Fibroblast of lung (primary cell): ENCODE measurements at regions not wholly inside any gene's neighbourhood (a gene's known extent, or its start where the extent isn't known, plus 50 kb on each side); places are given as distances from the start of the nearest gene placed in this dataset.

Experiments
- DNase-seq, 2 donors: peaks; one replicate each; pipeline versions ENCODE4 v3.0.0 to v3.0.0-alpha.2; 2010; ENCODE audit warnings: low read depth in 2 of 2
- H2AFZ ChIP-seq: 2 replicates; pipeline ENCODE4 v1.5.1; 2012; ENCODE audit warnings: low read length, control low read depth, inconsistent platforms
- H3K27ac ChIP-seq: 2 replicates; pipeline ENCODE4 v1.5.1; 2011; ENCODE audit warnings: low read length, control low read depth; ENCODE audit not compliant: insufficient read depth
- H3K27me3 ChIP-seq: 2 replicates; pipeline ENCODE4 v1.5.1; 2011; ENCODE audit warnings: mild to moderate bottlenecking, low read length; ENCODE audit not compliant: control insufficient read depth, insufficient read depth
- H3K36me3 ChIP-seq: 2 replicates; pipeline ENCODE4 v1.5.1; 2011; ENCODE audit warnings: low read length; ENCODE audit not compliant: control insufficient read depth, insufficient read depth
- H3K4me1 ChIP-seq: 2 replicates; pipeline ENCODE4 v1.5.1; 2011; ENCODE audit warnings: low read length; ENCODE audit not compliant: control insufficient read depth, insufficient read depth; ENCODE audit errors: extremely low read depth
- H3K4me2 ChIP-seq: 2 replicates; pipeline ENCODE4 v1.5.1; 2011; ENCODE audit warnings: low read length, control low read depth; ENCODE audit not compliant: insufficient read depth; ENCODE audit errors: extremely low read depth
- H3K4me3 ChIP-seq, 4 experiments: fragments of 200-600 bp in 1 of 4; sonication (generic) in 1 of 4; replicated peaks in 1 of 4; 2 replicates each; pipeline ENCODE4 v1.5.1; 2011 to 2016; ENCODE audit warnings: low read length in 4 of 4, low read depth in 3 of 4, mild to moderate bottlenecking in 3 of 4, control low read depth in 2 of 4, inconsistent platforms in 1 of 4, mixed read lengths in 1 of 4; ENCODE audit not compliant: insufficient read depth in 1 of 4; ENCODE audit errors: control extremely low read depth in 1 of 4
- H3K79me2 ChIP-seq: 2 replicates; pipeline ENCODE4 v1.5.1; 2012; ENCODE audit warnings: mild to moderate bottlenecking, low read length, inconsistent platforms; ENCODE audit not compliant: control insufficient read depth, insufficient read depth
- H3K9ac ChIP-seq: 2 replicates; pipeline ENCODE4 v1.5.1; 2011; ENCODE audit warnings: mild to moderate bottlenecking, low read length, control low read depth; ENCODE audit not compliant: insufficient read depth
- H3K9me3 ChIP-seq: 2 replicates; pipeline ENCODE4 v1.5.1; 2012; ENCODE audit warnings: low read depth, low read length; ENCODE audit not compliant: control insufficient read depth, insufficient read depth
- H4K20me1 ChIP-seq: 2 replicates; pipeline ENCODE4 v1.5.1; 2011; ENCODE audit warnings: low read length; ENCODE audit not compliant: control insufficient read depth, insufficient read depth; ENCODE audit errors: extremely low read depth
- EZH2 ChIP-seq: IDR thresholded peaks from 2 replicates; pipeline ENCODE4 v1.5.1; 2012; ENCODE audit warnings: low read length, control low read depth, mild to moderate bottlenecking; ENCODE audit errors: missing control alignments
- TF ChIP-seq, protein P1 (sequence below), 2 donors: IDR thresholded peaks in 1 of 2; conservative IDR thresholded peaks in 1 of 2; 1 replicate in 1 of 2; 2 replicates in 1 of 2; pipeline ENCODE4 v1.5.1; 2011 to 2012; ENCODE audit warnings: low read length in 2 of 2, control low read depth in 1 of 2, inconsistent platforms in 1 of 2, low read depth in 1 of 2, mild to moderate bottlenecking in 1 of 2

GRCh38 chr10:128429321-128429720, 303.1 kb upstream of the MKI67 start:
- H3K27ac ChIP-seq = no peak overlapping the region
- H4K20me1 ChIP-seq = no peaks in the 10 kb centered on the region
- H3K79me2 ChIP-seq = no peaks in the 10 kb centered on the region
- H3K36me3 ChIP-seq = no peaks in the 10 kb centered on the region
- H3K4me2 ChIP-seq = no peak overlapping the region
- no peaks in the 10 kb centered on the region for H3K4me1 ChIP-seq
- H3K9ac ChIP-seq = no peak overlapping the region
- TF ChIP-seq, protein P1, sequence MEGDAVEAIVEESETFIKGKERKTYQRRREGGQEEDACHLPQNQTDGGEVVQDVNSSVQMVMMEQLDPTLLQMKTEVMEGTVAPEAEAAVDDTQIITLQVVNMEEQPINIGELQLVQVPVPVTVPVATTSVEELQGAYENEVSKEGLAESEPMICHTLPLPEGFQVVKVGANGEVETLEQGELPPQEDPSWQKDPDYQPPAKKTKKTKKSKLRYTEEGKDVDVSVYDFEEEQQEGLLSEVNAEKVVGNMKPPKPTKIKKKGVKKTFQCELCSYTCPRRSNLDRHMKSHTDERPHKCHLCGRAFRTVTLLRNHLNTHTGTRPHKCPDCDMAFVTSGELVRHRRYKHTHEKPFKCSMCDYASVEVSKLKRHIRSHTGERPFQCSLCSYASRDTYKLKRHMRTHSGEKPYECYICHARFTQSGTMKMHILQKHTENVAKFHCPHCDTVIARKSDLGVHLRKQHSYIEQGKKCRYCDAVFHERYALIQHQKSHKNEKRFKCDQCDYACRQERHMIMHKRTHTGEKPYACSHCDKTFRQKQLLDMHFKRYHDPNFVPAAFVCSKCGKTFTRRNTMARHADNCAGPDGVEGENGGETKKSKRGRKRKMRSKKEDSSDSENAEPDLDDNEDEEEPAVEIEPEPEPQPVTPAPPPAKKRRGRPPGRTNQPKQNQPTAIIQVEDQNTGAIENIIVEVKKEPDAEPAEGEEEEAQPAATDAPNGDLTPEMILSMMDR (conservative IDR thresholded peaks at IDR 0.05 in 1 of 2, IDR thresholded peaks at IDR 0.05 in 1 of 2; ENCODE audit: low read depth in 1 of 2, low read length in 2 of 2) = no peak
- TF ChIP-seq EZH2 = no peak
- no peak overlapping the region for H3K4me3 ChIP-seq
- no peak overlapping the region for H2AFZ ChIP-seq
- no peaks in the 10 kb centered on the region for H3K9me3 ChIP-seq
- no peaks in the 10 kb centered on the region for H3K27me3 ChIP-seq
- DNase-seq = no peak

- H3K27me3 ChIP-seq = no peaks in the 10 kb centered on the region
- TF ChIP-seq EZH2 = no peak
- TF ChIP-seq, protein P1 (conservative IDR thresholded peaks at IDR 0.05 in 1 of 2, IDR thresholded peaks at IDR 0.05 in 1 of 2; ENCODE audit: low read depth in 1 of 2, low read length in 2 of 2) = no peak
- no peak overlapping the region for H2AFZ ChIP-seq
- no peak overlapping the region for H3K4me2 ChIP-seq
- H3K9me3 ChIP-seq = no peaks in the 10 kb centered on the region
- H3K4me1 ChIP-seq = no peaks in the 10 kb centered on the region
- no peaks in the 10 kb centered on the region for H3K79me2 ChIP-seq
- no peaks in the 10 kb centered on the region for H3K36me3 ChIP-seq
- DNase-seq = no peak
- no peaks in the 10 kb centered on the region for H4K20me1 ChIP-seq
- H3K27ac ChIP-seq = no peak overlapping the region
- H3K4me3 ChIP-seq = no peak overlapping the region
- H3K9ac ChIP-seq = no peak overlapping the region
These were observed 303.8 kb upstream of the MKI67 start for GRCh38 chr10:128429835-128430513.

- no peak for DNase-seq
- TF ChIP-seq, protein P1 (conservative IDR thresholded peaks at IDR 0.05 in 1 of 2, IDR thresholded peaks at IDR 0.05 in 1 of 2; ENCODE audit: low read depth in 1 of 2, low read length in 2 of 2) = no peak
- TF ChIP-seq EZH2 = no peak
- Histone ChIP-seq H4K20me1 (no peaks in the 10 kb centered on the region), H3K79me2 (no peaks in the 10 kb centered on the region), H3K27ac (no peak overlapping the region), H3K36me3 (no peaks in the 10 kb centered on the region), H3K9me3 (no peaks in the 10 kb centered on the region), H3K27me3 (no peaks in the 10 kb centered on the region), H2AFZ (no peak overlapping the region), H3K4me1 (no peaks in the 10 kb centered on the region), H3K4me2 (no peak overlapping the region), H3K4me3 (no peak overlapping the region), H3K9ac (no peak overlapping the region)
These were observed 304.9 kb upstream of the MKI67 start for GRCh38 chr10:128431083-128431482.
